ENCODE measurements at regions not wholly inside any gene's neighbourhood (a gene's known extent, or its start where the extent isn't known, plus 50 kb on each side); places are given as distances from the start of the nearest gene placed in this dataset.
A peak's percentile ranks its signal among the peaks of the same experiment; 100 is the strongest.

DNA sequence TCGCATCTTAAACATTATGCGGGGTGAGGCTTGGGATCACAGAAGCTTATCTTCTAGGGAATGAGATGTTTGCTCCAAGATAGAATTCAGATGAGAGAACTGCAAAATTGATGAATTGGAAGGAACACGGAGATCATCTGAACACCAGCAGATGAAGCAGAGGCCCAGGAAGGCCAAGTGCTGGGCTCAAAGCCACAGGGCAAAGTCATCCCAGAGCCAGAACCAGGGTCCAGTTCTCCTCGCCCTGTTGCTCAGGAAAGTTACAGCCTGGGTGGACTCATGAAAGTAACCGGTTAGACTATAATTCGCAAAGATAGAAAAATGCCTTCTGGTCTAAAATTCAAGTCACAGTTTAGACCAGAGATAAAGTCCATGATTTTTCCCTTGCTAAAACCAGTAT lies 456.1 kb upstream of the ID2 start:
- no peak for DNase-seq
- no peak overlapping the region for H3K4me3 Mint-ChIP-seq
- H3K4me1 Mint-ChIP-seq (ENCODE audit: low read depth), result peaks cover 8% of the 10 kb centered on the region
- intact Hi-C loops (cut with micrococcal nuclease), result no loop called here
- CTCF ChIA-PET, result no interaction called here
- no peaks in the 10 kb centered on the region for H3K36me3 Mint-ChIP-seq (ENCODE audit: low read depth)
- no peaks in the 10 kb centered on the region for H3K9me3 Mint-ChIP-seq
- H3K27me3 Mint-ChIP-seq (ENCODE audit: low read depth), result peaks cover 11% of the 10 kb centered on the region
- no peak overlapping the region for H3K27ac Mint-ChIP-seq

DNA sequence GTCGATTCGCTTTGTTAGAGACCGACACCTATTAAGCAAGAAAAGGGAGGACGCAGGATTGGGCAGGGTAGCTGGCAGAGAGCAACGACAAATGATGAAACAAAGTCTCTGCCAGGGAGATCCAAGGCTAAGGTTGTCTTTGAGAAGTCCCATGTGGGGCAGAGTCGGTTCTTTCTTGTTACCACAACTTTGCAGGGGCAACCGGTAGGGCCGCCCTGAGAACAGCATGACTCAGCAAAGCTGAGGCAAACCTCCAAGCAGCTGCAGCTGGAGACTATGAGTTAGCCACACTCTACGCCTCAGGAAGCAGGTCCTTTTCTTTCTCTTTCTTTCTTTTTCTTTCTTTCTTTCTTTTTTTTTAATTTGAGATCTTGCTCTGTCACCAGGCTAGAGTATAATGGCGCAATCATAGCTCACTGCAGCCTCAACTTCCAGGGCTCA lies 452.3 kb upstream of the ID2 start:
- H3K27me3 Mint-ChIP-seq (ENCODE audit: low read depth), result peaks cover 14% of the 10 kb centered on the region
- H3K9me3 Mint-ChIP-seq, result no peaks in the 10 kb centered on the region
- peak; percentile 71 for DNase-seq
- H3K4me3 Mint-ChIP-seq, result no peak overlapping the region
- peaks cover 8% of the 10 kb centered on the region for H3K4me1 Mint-ChIP-seq (ENCODE audit: low read depth)
- no peaks in the 10 kb centered on the region for H3K36me3 Mint-ChIP-seq (ENCODE audit: low read depth)
- no peak overlapping the region for H3K27ac Mint-ChIP-seq
- intact Hi-C loops (cut with micrococcal nuclease), result no loop called here
- CTCF ChIA-PET, result no interaction called here

DNA sequence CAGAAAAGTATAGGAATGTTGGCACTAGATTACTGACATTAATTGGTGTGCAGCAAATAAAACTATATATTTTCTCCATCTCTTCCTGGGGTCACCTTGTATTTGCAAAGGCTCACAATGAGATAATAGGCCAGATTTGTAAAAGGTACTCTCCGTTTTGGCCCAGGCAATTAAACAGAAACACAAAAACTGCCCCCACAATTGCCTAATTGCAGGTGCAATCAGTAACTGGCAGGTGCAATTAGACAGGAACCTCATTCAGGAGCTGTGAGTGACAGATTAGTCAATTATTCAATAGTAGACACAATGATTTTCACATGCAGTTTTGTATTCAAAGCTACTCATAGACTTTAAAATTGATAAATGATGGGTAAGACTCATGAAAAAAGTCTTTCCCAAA lies 451.4 kb upstream of the ID2 start:
- no peak for DNase-seq
- no peak overlapping the region for H3K4me3 Mint-ChIP-seq
- no peak overlapping the region for H3K27ac Mint-ChIP-seq
- no peaks in the 10 kb centered on the region for H3K9me3 Mint-ChIP-seq
- intact Hi-C loops (cut with micrococcal nuclease), result no loop called here
- no peaks in the 10 kb centered on the region for H3K36me3 Mint-ChIP-seq (ENCODE audit: low read depth)
- CTCF ChIA-PET, result no interaction called here
- peaks cover 22% of the 10 kb centered on the region for H3K27me3 Mint-ChIP-seq (ENCODE audit: low read depth)
- H3K4me1 Mint-ChIP-seq (ENCODE audit: low read depth), result peaks cover 10% of the 10 kb centered on the region

DNA sequence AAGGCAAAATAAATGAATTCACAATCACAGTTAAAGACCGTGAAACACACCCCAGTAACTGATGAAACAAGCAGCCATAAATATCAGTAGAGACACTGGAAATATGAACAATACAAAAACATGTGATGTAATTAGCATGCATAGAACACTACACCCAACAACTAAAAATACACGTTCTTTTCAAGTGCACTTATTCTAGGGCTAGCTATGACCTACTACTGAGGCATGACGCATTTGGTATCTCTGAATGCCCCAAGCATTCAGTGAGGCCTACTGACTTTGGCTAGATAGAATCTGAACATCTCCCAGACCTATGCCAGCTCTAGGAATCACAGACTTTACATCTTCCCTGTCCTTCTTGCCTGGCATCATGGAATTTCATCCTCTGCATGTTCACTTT lies 450.0 kb upstream of the ID2 start:
- no peaks in the 10 kb centered on the region for H3K36me3 Mint-ChIP-seq (ENCODE audit: low read depth)
- H3K4me1 Mint-ChIP-seq (ENCODE audit: low read depth), result peaks cover 10% of the 10 kb centered on the region
- H3K27ac Mint-ChIP-seq, result no peak overlapping the region
- CTCF ChIA-PET, result no interaction called here
- DNase-seq, result no peak
- H3K9me3 Mint-ChIP-seq, result no peaks in the 10 kb centered on the region
- H3K4me3 Mint-ChIP-seq, result no peak overlapping the region
- H3K27me3 Mint-ChIP-seq (ENCODE audit: low read depth), result peaks cover 25% of the 10 kb centered on the region
- intact Hi-C loops (cut with micrococcal nuclease), result no loop called here

DNA sequence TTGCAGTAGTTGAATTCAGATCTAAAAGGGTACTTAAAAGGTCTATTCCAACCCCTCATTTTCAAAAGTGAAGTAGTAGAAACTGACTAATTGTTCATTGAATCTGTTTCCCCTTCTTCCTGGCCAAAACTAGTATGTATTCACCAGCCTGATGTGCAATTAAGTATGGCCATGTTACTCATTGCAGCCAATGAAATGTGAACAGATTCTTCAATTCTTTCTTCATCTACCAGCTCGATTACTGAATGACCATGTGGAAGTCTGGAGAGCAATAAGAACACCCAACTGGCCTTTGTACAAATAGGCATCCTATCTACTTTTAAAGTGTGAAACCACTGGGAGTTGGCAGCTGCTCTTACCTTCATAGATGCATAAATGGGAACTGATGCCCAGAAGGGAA lies 449.0 kb upstream of the ID2 start:
- Mint-ChIP-seq H3K27me3 (ENCODE audit: low read depth) (peaks cover 26% of the 10 kb centered on the region), H3K36me3 (ENCODE audit: low read depth) (no peaks in the 10 kb centered on the region), H3K27ac (no peak overlapping the region), H3K4me3 (no peak overlapping the region), H3K4me1 (ENCODE audit: low read depth) (peaks cover 10% of the 10 kb centered on the region), H3K9me3 (no peaks in the 10 kb centered on the region)
- intact Hi-C loops (cut with micrococcal nuclease), result no loop called here
- DNase-seq, result no peak
- CTCF ChIA-PET, result no interaction called here

DNA sequence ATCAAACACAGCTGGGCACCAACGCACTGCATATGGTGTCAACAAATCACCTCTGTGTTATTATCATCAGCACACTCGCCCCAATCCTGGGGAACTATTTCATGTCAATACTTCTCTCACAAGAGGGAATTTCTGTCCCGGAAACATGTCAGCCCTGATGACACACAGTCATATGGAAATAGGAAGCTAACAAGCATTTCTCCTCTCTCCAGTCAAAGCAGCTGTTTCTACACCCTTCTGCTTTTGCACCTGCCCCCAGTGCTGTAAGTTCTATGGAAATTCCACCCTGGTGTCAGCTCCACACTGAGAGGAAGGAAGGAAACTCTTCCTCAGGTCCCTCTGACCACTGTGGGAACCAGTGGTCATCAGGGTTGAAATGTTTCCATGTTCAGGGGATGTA lies 447.6 kb upstream of the ID2 start:
- Mint-ChIP-seq H3K4me3 (no peak overlapping the region), H3K36me3 (ENCODE audit: low read depth) (no peaks in the 10 kb centered on the region)

DNA sequence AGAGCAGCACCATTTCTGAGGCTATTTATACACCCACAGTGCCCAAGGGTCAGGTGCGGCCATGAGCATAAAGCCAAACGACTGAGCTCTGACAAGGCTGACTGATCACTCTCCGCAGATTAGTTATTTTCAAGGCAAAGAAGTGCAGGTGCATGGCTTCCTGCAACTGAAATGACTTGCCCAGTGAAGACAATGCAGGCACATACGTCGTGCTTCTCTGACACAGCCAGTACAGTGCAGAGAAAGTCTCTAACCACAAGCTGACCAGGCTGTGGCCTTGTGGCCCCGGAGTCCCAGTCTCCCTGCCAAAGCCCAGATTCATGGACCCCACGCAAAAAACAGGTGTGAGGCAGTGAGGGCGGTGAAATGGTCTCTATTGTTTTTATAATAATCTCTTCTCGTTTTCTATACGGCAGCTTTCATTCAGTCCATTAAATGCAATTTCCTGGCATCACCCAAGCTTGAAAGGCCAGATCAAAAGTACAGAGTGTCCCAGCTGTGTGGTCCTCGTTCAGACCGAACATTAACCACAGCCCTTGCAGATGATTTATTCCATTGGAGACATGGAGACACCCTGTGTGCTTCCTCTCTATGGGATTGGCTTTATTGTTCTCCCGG lies 447.0 kb upstream of the ID2 start:
- no peak overlapping the region for H3K27ac Mint-ChIP-seq
- H3K36me3 Mint-ChIP-seq (ENCODE audit: low read depth), result no peaks in the 10 kb centered on the region
- CTCF ChIA-PET, result interaction anchor here (0.6 to 0.9 kb wide), 2 partner anchors 22 to 397 kb away, joined by 3 read pairs; no protein-coding TSS in a partner anchor
- intact Hi-C loops (cut with micrococcal nuclease), result no loop called here
- no peaks in the 10 kb centered on the region for H3K9me3 Mint-ChIP-seq
- H3K27me3 Mint-ChIP-seq (ENCODE audit: low read depth), result peaks cover 24% of the 10 kb centered on the region
- no peak for DNase-seq
- peaks cover 15% of the 10 kb centered on the region for H3K4me1 Mint-ChIP-seq (ENCODE audit: low read depth)
- H3K4me3 Mint-ChIP-seq, result no peak overlapping the region

More for the DNA sequence above, 447.6 kb upstream of the ID2 start:
- CTCF ChIA-PET, result interaction anchor here (0.6 to 0.9 kb wide), 2 partner anchors 21 to 397 kb away, joined by 3 read pairs; no protein-coding TSS in a partner anchor
- H3K4me1 Mint-ChIP-seq (ENCODE audit: low read depth), result peaks cover 15% of the 10 kb centered on the region
- intact Hi-C loops (cut with micrococcal nuclease), result no loop called here
- no peaks in the 10 kb centered on the region for H3K9me3 Mint-ChIP-seq
- DNase-seq, result no peak
- no peak overlapping the region for H3K27ac Mint-ChIP-seq
- H3K27me3 Mint-ChIP-seq (ENCODE audit: low read depth), result peaks cover 27% of the 10 kb centered on the region

DNA sequence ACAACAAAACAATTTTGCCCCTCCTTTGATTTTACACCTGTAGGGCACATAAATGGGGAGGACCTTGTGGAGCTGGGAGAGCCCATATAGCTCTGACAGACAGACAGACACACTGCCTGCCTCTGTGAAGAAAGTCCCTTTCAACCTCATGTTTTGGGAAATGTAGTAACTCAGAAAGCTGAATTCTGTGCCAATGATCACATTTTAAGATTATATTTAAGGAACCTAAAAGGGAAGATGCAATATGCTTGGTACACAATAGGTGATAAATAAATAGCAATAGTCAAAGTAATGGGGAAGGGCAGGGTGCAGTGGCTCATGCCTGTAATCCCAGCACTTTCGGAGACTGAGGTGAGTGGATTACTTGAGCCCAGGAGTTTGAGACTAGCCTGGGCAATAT lies 446.4 kb upstream of the ID2 start:
- intact Hi-C loops (cut with micrococcal nuclease), result no loop called here
- Mint-ChIP-seq H3K36me3 (ENCODE audit: low read depth) (no peaks in the 10 kb centered on the region), H3K4me3 (no peak overlapping the region), H3K27me3 (ENCODE audit: low read depth) (peaks cover 24% of the 10 kb centered on the region), H3K9me3 (no peaks in the 10 kb centered on the region), H3K4me1 (ENCODE audit: low read depth) (peaks cover 18% of the 10 kb centered on the region), H3K27ac (no peak overlapping the region)
- CTCF ChIA-PET, result interaction anchor here (0.9 kb wide), 1 partner anchor 23 kb away, joined by 3 read pairs; no protein-coding TSS in a partner anchor
- DNase-seq, result no peak

DNA sequence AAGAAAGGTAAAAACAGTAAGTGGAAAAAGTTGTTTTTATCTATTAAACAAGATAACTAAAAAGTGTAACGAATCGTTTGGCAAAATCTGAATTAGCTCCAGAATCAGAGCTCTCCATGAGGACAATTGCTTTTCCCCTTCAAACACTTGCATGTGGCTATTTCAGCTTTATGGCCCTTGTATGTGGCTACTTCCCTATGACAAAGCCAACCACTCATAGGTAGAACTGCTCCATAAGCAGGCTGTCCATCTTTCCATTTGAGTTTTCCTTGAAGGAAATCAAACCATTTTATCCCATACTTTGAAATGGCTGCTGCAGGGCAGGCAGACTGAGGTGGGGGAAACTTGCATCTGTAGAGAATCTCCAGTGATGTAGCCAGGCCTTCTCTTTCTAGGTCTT lies 445.5 kb upstream of the ID2 start:
- Mint-ChIP-seq H3K4me1 (ENCODE audit: low read depth) (peaks cover 18% of the 10 kb centered on the region), H3K27me3 (ENCODE audit: low read depth) (peaks cover 24% of the 10 kb centered on the region), H3K4me3 (no peak overlapping the region), H3K27ac (no peak overlapping the region), H3K9me3 (no peaks in the 10 kb centered on the region), H3K36me3 (ENCODE audit: low read depth) (no peaks in the 10 kb centered on the region)
- intact Hi-C loops (cut with micrococcal nuclease), result no loop called here
- CTCF ChIA-PET, result no interaction called here
- DNase-seq, result no peak

DNA sequence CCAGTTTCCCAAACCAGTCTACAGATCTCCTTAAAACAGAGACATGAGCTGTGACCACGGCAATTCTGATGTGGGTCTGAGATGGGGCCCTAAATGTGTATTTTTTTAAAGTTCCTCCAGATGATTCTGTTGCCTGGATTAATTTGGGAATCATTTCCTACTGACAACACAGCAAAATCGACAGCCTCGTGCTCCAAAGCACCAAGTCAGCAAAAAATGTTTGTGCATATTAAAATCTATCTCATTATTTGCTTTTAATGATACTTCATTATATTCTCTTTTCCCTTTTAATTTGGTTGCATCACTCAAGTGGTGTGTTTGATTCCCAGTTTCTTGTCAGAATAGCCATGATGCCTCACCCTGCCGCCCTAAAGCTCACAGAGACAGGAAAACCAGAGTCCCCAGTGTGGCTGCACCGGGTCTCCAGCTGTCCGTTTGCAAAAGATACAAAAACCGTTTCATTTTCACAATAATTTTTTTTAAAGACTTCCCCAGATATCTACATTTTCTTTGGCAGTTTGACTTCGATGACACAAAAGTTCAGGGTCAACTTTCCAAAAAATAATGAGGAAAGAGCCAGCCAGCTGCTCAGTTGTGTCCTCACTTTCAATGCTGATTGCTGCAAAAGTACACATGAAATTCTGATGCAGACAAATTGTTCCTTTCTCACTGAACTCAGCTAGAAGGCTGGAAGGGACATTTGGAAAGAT lies 443.2 kb upstream of the ID2 start:
- H3K4me3 Mint-ChIP-seq, result no peak overlapping the region
- H3K4me1 Mint-ChIP-seq (ENCODE audit: low read depth), result peaks cover 18% of the 10 kb centered on the region
- H3K27me3 Mint-ChIP-seq (ENCODE audit: low read depth), result peaks cover 24% of the 10 kb centered on the region
- DNase-seq, result no peak
- peaks cover 3% of the 10 kb centered on the region for H3K9me3 Mint-ChIP-seq
- H3K36me3 Mint-ChIP-seq (ENCODE audit: low read depth), result no peaks in the 10 kb centered on the region
- CTCF ChIA-PET, result no interaction called here
- intact Hi-C loops (cut with micrococcal nuclease), result loop anchor here (1.0 to 2.0 kb wide), 8 partner anchors 83 to 444 kb away; partner anchors contain the start of gene ID2
- H3K27ac Mint-ChIP-seq, result no peak overlapping the region

DNA sequence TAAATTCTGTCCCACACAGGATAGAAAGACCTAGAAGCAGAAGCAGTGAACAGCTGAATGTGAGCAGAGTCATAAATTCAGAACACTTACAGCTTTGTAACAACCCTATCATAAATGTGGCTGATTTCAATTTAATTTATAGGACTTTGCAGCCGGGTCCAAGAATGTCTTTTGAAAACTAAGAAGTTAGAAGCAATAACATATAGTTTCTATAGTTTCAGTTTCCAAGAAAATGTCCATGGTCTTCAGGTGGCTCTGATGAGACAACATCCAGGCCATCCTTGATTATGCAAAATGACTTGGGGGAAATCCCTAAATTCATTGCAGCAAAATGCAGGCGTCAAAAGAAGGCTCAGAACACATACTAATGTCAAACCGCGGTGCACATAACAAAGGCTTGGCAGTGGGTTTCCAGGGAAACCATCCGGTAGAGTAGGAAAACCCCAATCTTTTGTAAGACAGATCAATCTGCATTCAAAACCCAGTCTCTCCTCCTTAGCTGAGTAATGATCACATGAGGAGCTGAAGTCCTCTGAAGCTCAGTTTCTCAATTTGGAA lies 442.2 kb upstream of the ID2 start:
- Mint-ChIP-seq H3K27ac (no peak overlapping the region), H3K36me3 (ENCODE audit: low read depth) (peaks cover 1% of the 10 kb centered on the region), H3K4me3 (no peak overlapping the region), H3K27me3 (ENCODE audit: low read depth) (peaks cover 22% of the 10 kb centered on the region), H3K9me3 (peaks cover 11% of the 10 kb centered on the region), H3K4me1 (ENCODE audit: low read depth) (peaks cover 18% of the 10 kb centered on the region)
- intact Hi-C loops (cut with micrococcal nuclease), result loop anchor here (1.0 to 2.0 kb wide), 8 partner anchors 84 to 443 kb away; partner anchors contain the start of gene ID2
- CTCF ChIA-PET, result interaction anchor here (0.6 to 0.7 kb wide), 3 partner anchors 70 to 325 kb away, joined by 3 to 5 read pairs (median 5); no protein-coding TSS in a partner anchor
- peak; percentile 75 for DNase-seq

DNA sequence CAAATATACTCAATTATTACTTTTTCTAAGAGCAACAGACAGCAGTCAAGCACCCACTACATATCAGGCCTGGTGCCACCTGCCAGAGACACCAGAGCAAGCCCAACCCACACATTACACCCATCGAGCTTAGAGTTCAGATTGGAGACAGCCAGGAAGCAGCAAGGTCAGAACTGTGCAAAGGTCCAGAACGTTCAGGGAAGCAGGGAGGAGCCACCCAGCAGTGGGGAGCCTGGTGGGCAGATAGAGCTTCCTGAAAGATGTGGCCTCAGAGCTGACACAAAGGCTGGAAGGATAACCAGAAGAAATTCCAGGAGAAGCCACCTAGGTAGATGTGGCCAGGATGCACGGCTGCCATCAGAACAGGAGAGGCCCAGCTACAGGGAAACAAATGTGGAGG lies 440.5 kb upstream of the ID2 start:
- intact Hi-C loops (cut with micrococcal nuclease), result no loop called here
- CTCF ChIA-PET, result no interaction called here
- Mint-ChIP-seq H3K27me3 (ENCODE audit: low read depth) (peaks cover 12% of the 10 kb centered on the region), H3K4me1 (ENCODE audit: low read depth) (peaks cover 16% of the 10 kb centered on the region), H3K27ac (no peak overlapping the region), H3K4me3 (no peak overlapping the region), H3K9me3 (peaks cover 26% of the 10 kb centered on the region), H3K36me3 (ENCODE audit: low read depth) (peaks cover 1% of the 10 kb centered on the region)
- DNase-seq, result no peak

DNA sequence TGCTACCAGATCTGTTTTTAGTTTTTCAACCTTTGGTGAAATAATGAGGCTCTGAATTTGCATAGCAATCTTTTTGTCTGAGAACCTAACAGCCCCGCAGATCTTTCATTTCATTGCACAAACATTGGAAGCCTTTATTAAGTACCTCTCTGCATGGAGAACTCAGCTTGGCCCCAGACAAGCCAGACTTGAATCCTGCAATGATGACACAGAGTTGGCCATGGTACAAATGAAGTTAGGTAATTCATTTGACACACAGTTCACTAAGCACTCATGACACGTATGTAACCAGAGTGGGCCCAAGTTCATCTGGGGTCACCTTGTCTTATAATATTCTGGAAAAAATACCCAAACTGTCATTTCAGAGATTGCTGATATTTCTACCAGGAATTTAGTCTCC lies 439.1 kb upstream of the ID2 start:
- Mint-ChIP-seq H3K36me3 (ENCODE audit: low read depth) (peaks cover 4% of the 10 kb centered on the region), H3K27me3 (ENCODE audit: low read depth) (peaks cover 4% of the 10 kb centered on the region), H3K4me1 (ENCODE audit: low read depth) (peaks cover 16% of the 10 kb centered on the region), H3K9me3 (peaks cover 32% of the 10 kb centered on the region), H3K27ac (no peak overlapping the region), H3K4me3 (no peak overlapping the region)
- intact Hi-C loops (cut with micrococcal nuclease), result no loop called here
- CTCF ChIA-PET, result no interaction called here
- no peak for DNase-seq

Data from activated naive CD4-positive, alpha-beta T cell treated with anti-CD3 and anti-CD28 coated beads for 36 hours (primary cell).